GM12878 (cell line): ENCODE measurements at regions not wholly inside any gene's neighbourhood (a gene's known extent, or its start where the extent isn't known, plus 50 kb on each side); places are given as distances from the start of the nearest gene placed in this dataset.

Experiments used
- ATF2 ChIP-seq: IDR thresholded peaks from 2 replicates; pipeline ENCODE4 v1.6.1; 2012; ENCODE audit warnings: low read length, inconsistent platforms
- JUND ChIP-seq: IDR thresholded peaks from 2 replicates; pipeline ENCODE4 v1.6.1; 2012; ENCODE audit warnings: low read depth, mild to moderate bottlenecking, low read length, improper control_type of control experiment, moderate library complexity
- POLR2A ChIP-seq: IDR thresholded peaks from 2 replicates; pipeline ENCODE4 v1.6.1; 2011; ENCODE audit warnings: low read depth, mild to moderate bottlenecking, low read length
- POLR2AphosphoS5 ChIP-seq: IDR thresholded peaks from 2 replicates; pipeline ENCODE4 v1.6.1; 2011; ENCODE audit warnings: mild to moderate bottlenecking, low read length, inconsistent platforms
- RFX5 ChIP-seq: IDR thresholded peaks from 2 replicates; pipeline ENCODE4 v1.6.1; 2011; ENCODE audit warnings: low read depth, low read length, improper control_type of control experiment
- SUZ12 ChIP-seq: fragments of 200-600 bp; sonication (generic); IDR thresholded peaks from one replicate; pipeline ENCODE4 v1.6.1; 2018; ENCODE audit warnings: antibody characterized with exemption, mild to moderate bottlenecking; ENCODE audit not compliant: unreplicated experiment
- TAF1 ChIP-seq: IDR thresholded peaks from 2 replicates; pipeline ENCODE4 v1.6.1; 2011; ENCODE audit warnings: mild to moderate bottlenecking, low read depth, low read length, borderline replicate concordance
- YY1 ChIP-seq: IDR thresholded peaks from 2 replicates; pipeline ENCODE4 v1.6.1; 2011; ENCODE audit warnings: low read depth, mild to moderate bottlenecking, low read length
- ZNF24 ChIP-seq: fragments of 450-650 bp; IDR thresholded peaks from 2 replicates; pipeline ENCODE4 v1.6.1; 2017; ENCODE audit warnings: antibody characterized with exemption, mild to moderate bottlenecking
- TF ChIP-seq, protein P1 (sequence below): fragments of 450-650 bp; IDR thresholded peaks from 2 replicates; pipeline ENCODE4 v1.6.1; 2016; ENCODE audit warnings: mild to moderate bottlenecking, moderate library complexity, borderline replicate concordance
- TF ChIP-seq, protein P2 (sequence below), 3 experiments: IDR thresholded peaks in 2 of 3; conservative IDR thresholded peaks in 1 of 3; 2 replicates each; pipeline ENCODE4 v1.5.1; 2011; ENCODE audit warnings: low read depth in 3 of 3, low read length in 3 of 3, mild to moderate bottlenecking in 3 of 3, control low read depth in 2 of 3, moderate library complexity in 2 of 3, inconsistent platforms in 1 of 3, mixed read lengths in 1 of 3; ENCODE audit not compliant: control insufficient read depth in 2 of 3, insufficient read depth in 1 of 3; ENCODE audit errors: extremely low read depth in 1 of 3

- TF ChIP-seq ZNF24 = no peak
- no peak for TF ChIP-seq TAF1
- TF ChIP-seq POLR2AphosphoS5 = no peak
- TF ChIP-seq, protein P1, sequence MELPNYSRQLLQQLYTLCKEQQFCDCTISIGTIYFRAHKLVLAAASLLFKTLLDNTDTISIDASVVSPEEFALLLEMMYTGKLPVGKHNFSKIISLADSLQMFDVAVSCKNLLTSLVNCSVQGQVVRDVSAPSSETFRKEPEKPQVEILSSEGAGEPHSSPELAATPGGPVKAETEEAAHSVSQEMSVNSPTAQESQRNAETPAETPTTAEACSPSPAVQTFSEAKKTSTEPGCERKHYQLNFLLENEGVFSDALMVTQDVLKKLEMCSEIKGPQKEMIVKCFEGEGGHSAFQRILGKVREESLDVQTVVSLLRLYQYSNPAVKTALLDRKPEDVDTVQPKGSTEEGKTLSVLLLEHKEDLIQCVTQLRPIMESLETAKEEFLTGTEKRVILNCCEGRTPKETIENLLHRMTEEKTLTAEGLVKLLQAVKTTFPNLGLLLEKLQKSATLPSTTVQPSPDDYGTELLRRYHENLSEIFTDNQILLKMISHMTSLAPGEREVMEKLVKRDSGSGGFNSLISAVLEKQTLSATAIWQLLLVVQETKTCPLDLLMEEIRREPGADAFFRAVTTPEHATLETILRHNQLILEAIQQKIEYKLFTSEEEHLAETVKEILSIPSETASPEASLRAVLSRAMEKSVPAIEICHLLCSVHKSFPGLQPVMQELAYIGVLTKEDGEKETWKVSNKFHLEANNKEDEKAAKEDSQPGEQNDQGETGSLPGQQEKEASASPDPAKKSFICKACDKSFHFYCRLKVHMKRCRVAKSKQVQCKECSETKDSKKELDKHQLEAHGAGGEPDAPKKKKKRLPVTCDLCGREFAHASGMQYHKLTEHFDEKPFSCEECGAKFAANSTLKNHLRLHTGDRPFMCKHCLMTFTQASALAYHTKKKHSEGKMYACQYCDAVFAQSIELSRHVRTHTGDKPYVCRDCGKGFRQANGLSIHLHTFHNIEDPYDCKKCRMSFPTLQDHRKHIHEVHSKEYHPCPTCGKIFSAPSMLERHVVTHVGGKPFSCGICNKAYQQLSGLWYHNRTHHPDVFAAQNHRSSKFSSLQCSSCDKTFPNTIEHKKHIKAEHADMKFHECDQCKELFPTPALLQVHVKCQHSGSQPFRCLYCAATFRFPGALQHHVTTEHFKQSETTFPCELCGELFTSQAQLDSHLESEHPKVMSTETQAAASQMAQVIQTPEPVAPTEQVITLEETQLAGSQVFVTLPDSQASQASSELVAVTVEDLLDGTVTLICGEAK = no peak
- TF ChIP-seq ATF2 = no peak
- TF ChIP-seq RFX5 = no peak
- no peak for TF ChIP-seq SUZ12
- no peak for TF ChIP-seq YY1
- TF ChIP-seq, protein P2, sequence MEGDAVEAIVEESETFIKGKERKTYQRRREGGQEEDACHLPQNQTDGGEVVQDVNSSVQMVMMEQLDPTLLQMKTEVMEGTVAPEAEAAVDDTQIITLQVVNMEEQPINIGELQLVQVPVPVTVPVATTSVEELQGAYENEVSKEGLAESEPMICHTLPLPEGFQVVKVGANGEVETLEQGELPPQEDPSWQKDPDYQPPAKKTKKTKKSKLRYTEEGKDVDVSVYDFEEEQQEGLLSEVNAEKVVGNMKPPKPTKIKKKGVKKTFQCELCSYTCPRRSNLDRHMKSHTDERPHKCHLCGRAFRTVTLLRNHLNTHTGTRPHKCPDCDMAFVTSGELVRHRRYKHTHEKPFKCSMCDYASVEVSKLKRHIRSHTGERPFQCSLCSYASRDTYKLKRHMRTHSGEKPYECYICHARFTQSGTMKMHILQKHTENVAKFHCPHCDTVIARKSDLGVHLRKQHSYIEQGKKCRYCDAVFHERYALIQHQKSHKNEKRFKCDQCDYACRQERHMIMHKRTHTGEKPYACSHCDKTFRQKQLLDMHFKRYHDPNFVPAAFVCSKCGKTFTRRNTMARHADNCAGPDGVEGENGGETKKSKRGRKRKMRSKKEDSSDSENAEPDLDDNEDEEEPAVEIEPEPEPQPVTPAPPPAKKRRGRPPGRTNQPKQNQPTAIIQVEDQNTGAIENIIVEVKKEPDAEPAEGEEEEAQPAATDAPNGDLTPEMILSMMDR (IDR thresholded peaks at IDR 0.05 in 2 of 3, conservative IDR thresholded peaks at IDR 0.05 in 1 of 3; ENCODE audit: control insufficient read depth in 2 of 3, extremely low read depth in 1 of 3, insufficient read depth in 1 of 3, low read depth in 3 of 3, low read length in 3 of 3) = peak; percentile 50 to 54 (median 52); a peak in 5 of 6 replicates
- no peak for TF ChIP-seq POLR2A
- no peak for TF ChIP-seq JUND
These were observed 741.4 kb upstream of the POT1 start for GRCh38 chr7:125670926-125671572.
